HL-60 (cell line): ENCODE measurements at regions not wholly inside any gene's neighbourhood (a gene's known extent, or its start where the extent isn't known, plus 50 kb on each side); places are given as distances from the start of the nearest gene placed in this dataset.

Experiments
- CTCF ChIP-seq: IDR thresholded peaks from one replicate; pipeline ENCODE4 v1.5.1; 2011; ENCODE audit warnings: low read length, control low read depth, inconsistent platforms; ENCODE audit not compliant: insufficient read depth
- GABPA ChIP-seq: IDR thresholded peaks from 2 replicates; pipeline ENCODE4 v1.6.1; 2012; ENCODE audit warnings: low read depth
- POLR2AphosphoS5 ChIP-seq: IDR thresholded peaks from 2 replicates; pipeline ENCODE4 v1.6.1; 2012; ENCODE audit warnings: low read depth
- SPI1 ChIP-seq: IDR thresholded peaks from 2 replicates; pipeline ENCODE4 v1.6.1; 2012; ENCODE audit warnings: low read depth, mild to moderate bottlenecking, borderline replicate concordance

- no peak for TF ChIP-seq GABPA
- no peak for TF ChIP-seq CTCF
- no peak for TF ChIP-seq SPI1
- no peak for TF ChIP-seq POLR2AphosphoS5
These were observed 93.1 kb upstream of the NCKAP5 start for GRCh38 chr2:133661392-133661791.
